WTC11 (cell line): ENCODE measurements at regions not wholly inside any gene's neighbourhood (a gene's known extent, or its start where the extent isn't known, plus 50 kb on each side); places are given as distances from the start of the nearest gene placed in this dataset.

Experiments
- ATAC-seq: fragments of 200-7000 bp; cut with Tn5 transposase; 2 replicates; pipeline ENCODE4 v1.10.0; 2021; ENCODE audit warnings: mild to moderate bottlenecking, moderate library complexity
- CTCF ChIA-PET: fragments of 300-600 bp; sonication (Branson Sonifier 250); formaldehyde crosslinking; loops from one replicate; lab custom pipeline; 2021; ENCODE audit warnings: antibody characterized with exemption; lab: Charles Lee
- POLR2A ChIA-PET: fragments of 350-600 bp; sonication (Branson Sonifier 250); formaldehyde crosslinking; loops from one replicate; lab custom pipeline; 2021; ENCODE audit warnings: antibody characterized with exemption; lab: Charles Lee
- DNase-seq: peaks from one replicate; pipeline ENCODE4 v3.0.0; 2021; ENCODE audit warnings: low spot score
- H3K27ac Mint-ChIP-seq: 2 replicates; pipeline ENCODE4 v1.8.0; 2021; ENCODE audit warnings: mixed read lengths
- H3K27me3 Mint-ChIP-seq: 2 replicates; pipeline ENCODE4 v1.8.0; 2021; ENCODE audit warnings: low read depth, mild to moderate bottlenecking, moderate library complexity, mixed read lengths
- H3K36me3 Mint-ChIP-seq: 2 replicates; pipeline ENCODE4 v1.8.0; 2021; ENCODE audit warnings: mixed read lengths
- H3K4me1 Mint-ChIP-seq: 2 replicates; pipeline ENCODE4 v1.8.0; 2022; ENCODE audit warnings: mixed read lengths
- H3K4me3 Mint-ChIP-seq: 2 replicates; pipeline ENCODE4 v1.8.0; 2021; ENCODE audit warnings: mild to moderate bottlenecking, moderate library complexity, mixed read lengths
- H3K9me3 Mint-ChIP-seq: 2 replicates; pipeline ENCODE4 v1.8.0; 2021; ENCODE audit warnings: mixed read lengths
- CREM ChIP-seq: sonication (generic); formaldehyde crosslinking; IDR thresholded peaks from 2 replicates; pipeline ENCODE4 v1.8.1; 2022; ENCODE audit warnings: mild to moderate bottlenecking, missing genetic modification reagents, moderate library complexity
- ELF4 ChIP-seq: sonication (generic); formaldehyde crosslinking; IDR thresholded peaks from 2 replicates; pipeline ENCODE4 v1.8.1; 2022; ENCODE audit warnings: low read depth, mild to moderate bottlenecking, moderate library complexity, missing genetic modification reagents
- GRHL2 ChIP-seq: fragments of 250-450 bp; sonication (Bioruptor Pico); IDR thresholded peaks from 2 replicates; pipeline ENCODE4 v1.8.0; 2022; ENCODE audit warnings: mild to moderate bottlenecking, moderate library complexity; ENCODE audit not compliant: insufficient replicate concordance, severe bottlenecking
- MXD4 ChIP-seq: fragments of 250-450 bp; sonication (Bioruptor Pico); IDR thresholded peaks from 2 replicates; pipeline ENCODE4 v1.8.0; 2021; ENCODE audit warnings: mild to moderate bottlenecking, moderate library complexity, borderline replicate concordance
- NR2C2 ChIP-seq: sonication (generic); formaldehyde crosslinking; IDR thresholded peaks from 2 replicates; pipeline ENCODE4 v1.8.0; 2022; ENCODE audit warnings: mild to moderate bottlenecking, missing genetic modification reagents
- SP1 ChIP-seq: sonication (generic); formaldehyde crosslinking; conservative IDR thresholded peaks from 2 replicates; pipeline ENCODE4 v1.8.1; 2022; ENCODE audit warnings: missing genetic modification reagents
- ZBTB21 ChIP-seq: sonication (generic); formaldehyde crosslinking; IDR thresholded peaks from 2 replicates; pipeline ENCODE4 v1.8.1; 2023; ENCODE audit warnings: mild to moderate bottlenecking, missing genetic modification reagents, borderline replicate concordance
- ZNF232 ChIP-seq: sonication (generic); formaldehyde crosslinking; IDR thresholded peaks from 2 replicates; pipeline ENCODE4 v1.8.0; 2022; ENCODE audit warnings: mild to moderate bottlenecking, missing genetic modification reagents
- ZNF671 ChIP-seq: fragments of 250-450 bp; sonication (Bioruptor Pico); IDR thresholded peaks from 2 replicates; pipeline ENCODE4 v1.8.0; 2021; ENCODE audit warnings: mild to moderate bottlenecking
- TF ChIP-seq, protein P1 (sequence below): sonication (generic); formaldehyde crosslinking; IDR thresholded peaks from 2 replicates; pipeline ENCODE4 v1.8.1; 2022; ENCODE audit warnings: low read depth, mild to moderate bottlenecking, moderate library complexity, missing genetic modification reagents, borderline replicate concordance
- TF ChIP-seq, protein P2 (sequence below): sonication (generic); formaldehyde crosslinking; IDR thresholded peaks from 2 replicates; pipeline ENCODE4 v1.8.0; 2022; ENCODE audit warnings: mild to moderate bottlenecking, missing genetic modification reagents
- TF ChIP-seq, protein P3 (sequence below): fragments of 250-450 bp; sonication (Bioruptor Pico); IDR thresholded peaks from 2 replicates; pipeline ENCODE4 v1.8.0; 2021; ENCODE audit warnings: mild to moderate bottlenecking
- TF ChIP-seq, protein P4 (sequence below): sonication (generic); formaldehyde crosslinking; IDR thresholded peaks from 2 replicates; pipeline ENCODE4 v1.8.1; 2023; ENCODE audit warnings: mild to moderate bottlenecking, missing genetic modification reagents, moderate library complexity
- TF ChIP-seq, protein P5 (sequence below): fragments of 200-600 bp; IDR thresholded peaks from 2 replicates; pipeline ENCODE4 v1.8.0; 2022; ENCODE audit warnings: antibody characterized with exemption
- TF ChIP-seq, protein P6 (sequence below): sonication (generic); formaldehyde crosslinking; IDR thresholded peaks from 2 replicates; pipeline ENCODE4 v1.8.1; 2022; ENCODE audit warnings: mild to moderate bottlenecking, missing genetic modification reagents, moderate library complexity, borderline replicate concordance
- TF ChIP-seq, protein P7 (sequence below): sonication (generic); formaldehyde crosslinking; conservative IDR thresholded peaks from 2 replicates; pipeline ENCODE4 v1.8.1; 2023; ENCODE audit warnings: mild to moderate bottlenecking, low read depth, missing genetic modification reagents, moderate library complexity
- TF ChIP-seq, protein P8 (sequence below): sonication (generic); formaldehyde crosslinking; IDR thresholded peaks from 2 replicates; pipeline ENCODE4 v1.8.1; 2022; ENCODE audit warnings: mild to moderate bottlenecking, moderate library complexity, missing genetic modification reagents
- TF ChIP-seq, protein P9 (sequence below): sonication (generic); formaldehyde crosslinking; IDR thresholded peaks from 2 replicates; pipeline ENCODE4 v1.8.0; 2022; ENCODE audit warnings: mild to moderate bottlenecking, missing genetic modification reagents
- TF ChIP-seq, protein P10 (sequence below): sonication (generic); formaldehyde crosslinking; IDR thresholded peaks from 2 replicates; pipeline ENCODE4 v1.8.1; 2023; ENCODE audit warnings: mild to moderate bottlenecking, missing genetic modification reagents, borderline replicate concordance

DNA sequence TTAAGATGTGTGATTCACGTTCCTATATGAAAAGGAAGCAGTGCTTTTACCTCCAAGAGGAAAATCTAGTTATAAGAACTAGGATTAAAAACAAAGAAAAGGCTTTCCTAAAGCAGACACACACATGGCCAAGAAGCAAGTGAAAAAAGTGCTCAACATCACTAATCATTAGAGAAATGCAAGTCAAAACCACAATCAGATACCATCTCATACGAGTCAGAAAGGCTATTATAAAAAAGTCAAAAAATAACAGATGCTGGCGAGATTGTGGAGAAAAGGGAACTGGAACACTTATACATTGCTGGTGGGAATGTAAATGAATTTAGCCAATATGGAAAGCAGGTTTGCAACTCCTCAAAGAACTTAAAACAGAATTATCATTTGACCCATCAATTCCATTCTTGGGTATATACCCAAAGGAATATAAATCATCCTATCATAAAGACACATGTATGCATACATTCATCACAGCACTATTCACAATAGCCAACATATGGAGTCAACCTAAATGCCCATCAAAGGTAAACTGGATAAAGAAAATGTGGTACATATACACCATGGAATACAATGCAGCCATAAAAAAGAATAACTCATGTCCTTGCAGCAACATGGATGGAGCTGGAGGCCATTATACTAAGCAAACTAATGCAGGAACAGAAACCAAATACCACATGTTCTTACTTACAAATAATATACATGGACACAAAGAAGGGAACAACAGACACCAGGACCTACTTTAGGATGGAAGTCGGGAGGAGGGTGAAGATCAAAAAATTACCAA lies 285.3 kb downstream of the RAD51AP2 start:
- no peaks in the 10 kb centered on the region for H3K4me1 Mint-ChIP-seq
- H3K27me3 Mint-ChIP-seq, result no peaks in the 10 kb centered on the region
- CTCF ChIA-PET, result no interaction called here
- DNase-seq, result no peak
- TF ChIP-seq CREM (CRISPR knock-in tag) (no peak), ELF4 (CRISPR knock-in tag) (no peak), ZBTB21 (CRISPR knock-in tag) (no peak), ZNF232 (CRISPR knock-in tag) (no peak), SP1 (CRISPR knock-in tag) (no peak), GRHL2 (CRISPR knock-in tag) (no peak), NR2C2 (CRISPR knock-in tag) (no peak), ZNF671 (no peak), MXD4 (no peak)
- TF ChIP-seq, protein P1, sequence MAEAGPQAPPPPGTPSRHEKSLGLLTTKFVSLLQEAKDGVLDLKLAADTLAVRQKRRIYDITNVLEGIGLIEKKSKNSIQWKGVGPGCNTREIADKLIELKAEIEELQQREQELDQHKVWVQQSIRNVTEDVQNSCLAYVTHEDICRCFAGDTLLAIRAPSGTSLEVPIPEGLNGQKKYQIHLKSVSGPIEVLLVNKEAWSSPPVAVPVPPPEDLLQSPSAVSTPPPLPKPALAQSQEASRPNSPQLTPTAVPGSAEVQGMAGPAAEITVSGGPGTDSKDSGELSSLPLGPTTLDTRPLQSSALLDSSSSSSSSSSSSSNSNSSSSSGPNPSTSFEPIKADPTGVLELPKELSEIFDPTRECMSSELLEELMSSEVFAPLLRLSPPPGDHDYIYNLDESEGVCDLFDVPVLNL, result no peak
- TF ChIP-seq, protein P2, sequence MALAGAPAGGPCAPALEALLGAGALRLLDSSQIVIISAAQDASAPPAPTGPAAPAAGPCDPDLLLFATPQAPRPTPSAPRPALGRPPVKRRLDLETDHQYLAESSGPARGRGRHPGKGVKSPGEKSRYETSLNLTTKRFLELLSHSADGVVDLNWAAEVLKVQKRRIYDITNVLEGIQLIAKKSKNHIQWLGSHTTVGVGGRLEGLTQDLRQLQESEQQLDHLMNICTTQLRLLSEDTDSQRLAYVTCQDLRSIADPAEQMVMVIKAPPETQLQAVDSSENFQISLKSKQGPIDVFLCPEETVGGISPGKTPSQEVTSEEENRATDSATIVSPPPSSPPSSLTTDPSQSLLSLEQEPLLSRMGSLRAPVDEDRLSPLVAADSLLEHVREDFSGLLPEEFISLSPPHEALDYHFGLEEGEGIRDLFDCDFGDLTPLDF (CRISPR knock-in tag), result no peak
- TF ChIP-seq, protein P3, sequence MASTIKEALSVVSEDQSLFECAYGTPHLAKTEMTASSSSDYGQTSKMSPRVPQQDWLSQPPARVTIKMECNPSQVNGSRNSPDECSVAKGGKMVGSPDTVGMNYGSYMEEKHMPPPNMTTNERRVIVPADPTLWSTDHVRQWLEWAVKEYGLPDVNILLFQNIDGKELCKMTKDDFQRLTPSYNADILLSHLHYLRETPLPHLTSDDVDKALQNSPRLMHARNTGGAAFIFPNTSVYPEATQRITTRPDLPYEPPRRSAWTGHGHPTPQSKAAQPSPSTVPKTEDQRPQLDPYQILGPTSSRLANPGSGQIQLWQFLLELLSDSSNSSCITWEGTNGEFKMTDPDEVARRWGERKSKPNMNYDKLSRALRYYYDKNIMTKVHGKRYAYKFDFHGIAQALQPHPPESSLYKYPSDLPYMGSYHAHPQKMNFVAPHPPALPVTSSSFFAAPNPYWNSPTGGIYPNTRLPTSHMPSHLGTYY (CRISPR knock-in tag), result no peak
- TF ChIP-seq, protein P4, sequence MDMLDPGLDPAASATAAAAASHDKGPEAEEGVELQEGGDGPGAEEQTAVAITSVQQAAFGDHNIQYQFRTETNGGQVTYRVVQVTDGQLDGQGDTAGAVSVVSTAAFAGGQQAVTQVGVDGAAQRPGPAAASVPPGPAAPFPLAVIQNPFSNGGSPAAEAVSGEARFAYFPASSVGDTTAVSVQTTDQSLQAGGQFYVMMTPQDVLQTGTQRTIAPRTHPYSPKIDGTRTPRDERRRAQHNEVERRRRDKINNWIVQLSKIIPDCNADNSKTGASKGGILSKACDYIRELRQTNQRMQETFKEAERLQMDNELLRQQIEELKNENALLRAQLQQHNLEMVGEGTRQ (CRISPR knock-in tag), result no peak
- TF ChIP-seq, protein P5, sequence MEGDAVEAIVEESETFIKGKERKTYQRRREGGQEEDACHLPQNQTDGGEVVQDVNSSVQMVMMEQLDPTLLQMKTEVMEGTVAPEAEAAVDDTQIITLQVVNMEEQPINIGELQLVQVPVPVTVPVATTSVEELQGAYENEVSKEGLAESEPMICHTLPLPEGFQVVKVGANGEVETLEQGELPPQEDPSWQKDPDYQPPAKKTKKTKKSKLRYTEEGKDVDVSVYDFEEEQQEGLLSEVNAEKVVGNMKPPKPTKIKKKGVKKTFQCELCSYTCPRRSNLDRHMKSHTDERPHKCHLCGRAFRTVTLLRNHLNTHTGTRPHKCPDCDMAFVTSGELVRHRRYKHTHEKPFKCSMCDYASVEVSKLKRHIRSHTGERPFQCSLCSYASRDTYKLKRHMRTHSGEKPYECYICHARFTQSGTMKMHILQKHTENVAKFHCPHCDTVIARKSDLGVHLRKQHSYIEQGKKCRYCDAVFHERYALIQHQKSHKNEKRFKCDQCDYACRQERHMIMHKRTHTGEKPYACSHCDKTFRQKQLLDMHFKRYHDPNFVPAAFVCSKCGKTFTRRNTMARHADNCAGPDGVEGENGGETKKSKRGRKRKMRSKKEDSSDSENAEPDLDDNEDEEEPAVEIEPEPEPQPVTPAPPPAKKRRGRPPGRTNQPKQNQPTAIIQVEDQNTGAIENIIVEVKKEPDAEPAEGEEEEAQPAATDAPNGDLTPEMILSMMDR, result no peak
- TF ChIP-seq, protein P6, sequence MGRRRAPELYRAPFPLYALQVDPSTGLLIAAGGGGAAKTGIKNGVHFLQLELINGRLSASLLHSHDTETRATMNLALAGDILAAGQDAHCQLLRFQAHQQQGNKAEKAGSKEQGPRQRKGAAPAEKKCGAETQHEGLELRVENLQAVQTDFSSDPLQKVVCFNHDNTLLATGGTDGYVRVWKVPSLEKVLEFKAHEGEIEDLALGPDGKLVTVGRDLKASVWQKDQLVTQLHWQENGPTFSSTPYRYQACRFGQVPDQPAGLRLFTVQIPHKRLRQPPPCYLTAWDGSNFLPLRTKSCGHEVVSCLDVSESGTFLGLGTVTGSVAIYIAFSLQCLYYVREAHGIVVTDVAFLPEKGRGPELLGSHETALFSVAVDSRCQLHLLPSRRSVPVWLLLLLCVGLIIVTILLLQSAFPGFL (CRISPR knock-in tag), result no peak
- TF ChIP-seq, protein P7, sequence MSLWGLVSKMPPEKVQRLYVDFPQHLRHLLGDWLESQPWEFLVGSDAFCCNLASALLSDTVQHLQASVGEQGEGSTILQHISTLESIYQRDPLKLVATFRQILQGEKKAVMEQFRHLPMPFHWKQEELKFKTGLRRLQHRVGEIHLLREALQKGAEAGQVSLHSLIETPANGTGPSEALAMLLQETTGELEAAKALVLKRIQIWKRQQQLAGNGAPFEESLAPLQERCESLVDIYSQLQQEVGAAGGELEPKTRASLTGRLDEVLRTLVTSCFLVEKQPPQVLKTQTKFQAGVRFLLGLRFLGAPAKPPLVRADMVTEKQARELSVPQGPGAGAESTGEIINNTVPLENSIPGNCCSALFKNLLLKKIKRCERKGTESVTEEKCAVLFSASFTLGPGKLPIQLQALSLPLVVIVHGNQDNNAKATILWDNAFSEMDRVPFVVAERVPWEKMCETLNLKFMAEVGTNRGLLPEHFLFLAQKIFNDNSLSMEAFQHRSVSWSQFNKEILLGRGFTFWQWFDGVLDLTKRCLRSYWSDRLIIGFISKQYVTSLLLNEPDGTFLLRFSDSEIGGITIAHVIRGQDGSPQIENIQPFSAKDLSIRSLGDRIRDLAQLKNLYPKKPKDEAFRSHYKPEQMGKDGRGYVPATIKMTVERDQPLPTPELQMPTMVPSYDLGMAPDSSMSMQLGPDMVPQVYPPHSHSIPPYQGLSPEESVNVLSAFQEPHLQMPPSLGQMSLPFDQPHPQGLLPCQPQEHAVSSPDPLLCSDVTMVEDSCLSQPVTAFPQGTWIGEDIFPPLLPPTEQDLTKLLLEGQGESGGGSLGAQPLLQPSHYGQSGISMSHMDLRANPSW (CRISPR knock-in tag), result no peak
- TF ChIP-seq, protein P8, sequence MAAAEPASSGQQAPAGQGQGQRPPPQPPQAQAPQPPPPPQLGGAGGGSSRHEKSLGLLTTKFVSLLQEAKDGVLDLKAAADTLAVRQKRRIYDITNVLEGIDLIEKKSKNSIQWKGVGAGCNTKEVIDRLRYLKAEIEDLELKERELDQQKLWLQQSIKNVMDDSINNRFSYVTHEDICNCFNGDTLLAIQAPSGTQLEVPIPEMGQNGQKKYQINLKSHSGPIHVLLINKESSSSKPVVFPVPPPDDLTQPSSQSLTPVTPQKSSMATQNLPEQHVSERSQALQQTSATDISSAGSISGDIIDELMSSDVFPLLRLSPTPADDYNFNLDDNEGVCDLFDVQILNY (CRISPR knock-in tag), result no peak
- TF ChIP-seq, protein P9, sequence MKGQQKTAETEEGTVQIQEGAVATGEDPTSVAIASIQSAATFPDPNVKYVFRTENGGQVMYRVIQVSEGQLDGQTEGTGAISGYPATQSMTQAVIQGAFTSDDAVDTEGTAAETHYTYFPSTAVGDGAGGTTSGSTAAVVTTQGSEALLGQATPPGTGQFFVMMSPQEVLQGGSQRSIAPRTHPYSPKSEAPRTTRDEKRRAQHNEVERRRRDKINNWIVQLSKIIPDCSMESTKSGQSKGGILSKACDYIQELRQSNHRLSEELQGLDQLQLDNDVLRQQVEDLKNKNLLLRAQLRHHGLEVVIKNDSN (CRISPR knock-in tag), result no peak
- TF ChIP-seq, protein P10, sequence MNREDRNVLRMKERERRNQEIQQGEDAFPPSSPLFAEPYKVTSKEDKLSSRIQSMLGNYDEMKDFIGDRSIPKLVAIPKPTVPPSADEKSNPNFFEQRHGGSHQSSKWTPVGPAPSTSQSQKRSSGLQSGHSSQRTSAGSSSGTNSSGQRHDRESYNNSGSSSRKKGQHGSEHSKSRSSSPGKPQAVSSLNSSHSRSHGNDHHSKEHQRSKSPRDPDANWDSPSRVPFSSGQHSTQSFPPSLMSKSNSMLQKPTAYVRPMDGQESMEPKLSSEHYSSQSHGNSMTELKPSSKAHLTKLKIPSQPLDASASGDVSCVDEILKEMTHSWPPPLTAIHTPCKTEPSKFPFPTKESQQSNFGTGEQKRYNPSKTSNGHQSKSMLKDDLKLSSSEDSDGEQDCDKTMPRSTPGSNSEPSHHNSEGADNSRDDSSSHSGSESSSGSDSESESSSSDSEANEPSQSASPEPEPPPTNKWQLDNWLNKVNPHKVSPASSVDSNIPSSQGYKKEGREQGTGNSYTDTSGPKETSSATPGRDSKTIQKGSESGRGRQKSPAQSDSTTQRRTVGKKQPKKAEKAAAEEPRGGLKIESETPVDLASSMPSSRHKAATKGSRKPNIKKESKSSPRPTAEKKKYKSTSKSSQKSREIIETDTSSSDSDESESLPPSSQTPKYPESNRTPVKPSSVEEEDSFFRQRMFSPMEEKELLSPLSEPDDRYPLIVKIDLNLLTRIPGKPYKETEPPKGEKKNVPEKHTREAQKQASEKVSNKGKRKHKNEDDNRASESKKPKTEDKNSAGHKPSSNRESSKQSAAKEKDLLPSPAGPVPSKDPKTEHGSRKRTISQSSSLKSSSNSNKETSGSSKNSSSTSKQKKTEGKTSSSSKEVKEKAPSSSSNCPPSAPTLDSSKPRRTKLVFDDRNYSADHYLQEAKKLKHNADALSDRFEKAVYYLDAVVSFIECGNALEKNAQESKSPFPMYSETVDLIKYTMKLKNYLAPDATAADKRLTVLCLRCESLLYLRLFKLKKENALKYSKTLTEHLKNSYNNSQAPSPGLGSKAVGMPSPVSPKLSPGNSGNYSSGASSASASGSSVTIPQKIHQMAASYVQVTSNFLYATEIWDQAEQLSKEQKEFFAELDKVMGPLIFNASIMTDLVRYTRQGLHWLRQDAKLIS (CRISPR knock-in tag), result no peak
- TF ChIP-seq, all 79 proteins: peak for 0
- Mint-ChIP-seq H3K4me3 (no peak overlapping the region), H3K36me3 (no peaks in the 10 kb centered on the region), H3K27ac (no peak overlapping the region), H3K9me3 (peaks cover 4% of the 10 kb centered on the region)
- POLR2A ChIA-PET, result no interaction called here
- ATAC-seq, result no peak
